Erythroblast (primary cell): ENCODE measurements at regions not wholly inside any gene's neighbourhood (a gene's known extent, or its start where the extent isn't known, plus 50 kb on each side); places are given as distances from the start of the nearest gene placed in this dataset.

Source experiments
- GATA1 ChIP-seq: IDR thresholded peaks from 2 replicates; pipeline ENCODE4 v1.6.1; 2011; ENCODE audit warnings: low read depth, mild to moderate bottlenecking, control low read depth, low read length, moderate library complexity
- POLR2A ChIP-seq: IDR thresholded peaks from 2 replicates; pipeline ENCODE4 v1.6.1; 2011; ENCODE audit warnings: mild to moderate bottlenecking, low read length

DNA sequence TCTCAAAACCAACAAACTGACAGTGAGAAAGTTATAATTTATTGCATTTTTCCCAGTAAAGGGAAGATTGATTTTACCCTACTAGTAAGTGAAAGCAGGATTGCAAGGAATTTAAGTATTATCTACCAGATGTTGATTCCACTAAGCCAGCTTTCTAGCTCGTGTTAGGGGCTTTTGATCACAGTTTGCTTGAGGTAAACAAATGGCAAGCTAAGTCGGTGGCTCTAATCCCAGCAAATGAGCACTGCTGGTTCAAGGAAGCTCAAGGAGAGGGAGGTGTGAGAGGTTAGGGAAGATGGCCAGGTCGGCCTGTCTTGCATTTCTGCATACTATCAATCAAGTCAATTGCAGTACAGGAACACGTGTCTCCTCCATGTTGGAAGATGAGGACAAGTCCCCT is 448.7 kb upstream of the POM121L12 start:
- TF ChIP-seq POLR2A (no peak), GATA1 (no peak)
